Ishikawa (cell line): ENCODE measurements at regions not wholly inside any gene's neighbourhood (a gene's known extent, or its start where the extent isn't known, plus 50 kb on each side); places are given as distances from the start of the nearest gene placed in this dataset.
A peak's percentile ranks its signal among the peaks of the same experiment; 100 is the strongest.

Source experiments
- CEBPB ChIP-seq: IDR thresholded peaks from 2 replicates; pipeline ENCODE4 v1.6.1; 2012
- CREB1 ChIP-seq: IDR thresholded peaks from 2 replicates; pipeline ENCODE4 v1.6.1; 2012; ENCODE audit warnings: low read depth
- EGR1 ChIP-seq: IDR thresholded peaks from 2 replicates; pipeline ENCODE4 v1.6.1; 2012
- EP300 ChIP-seq: IDR thresholded peaks from 2 replicates; pipeline ENCODE4 v1.6.1; 2012; ENCODE audit warnings: borderline replicate concordance
- FOXM1 ChIP-seq: IDR thresholded peaks from 2 replicates; pipeline ENCODE4 v1.6.1; 2012; ENCODE audit warnings: low read depth, borderline replicate concordance
- NFIC ChIP-seq: IDR thresholded peaks from 2 replicates; pipeline ENCODE4 v1.6.1; 2012
- RAD21 ChIP-seq: IDR thresholded peaks from 2 replicates; pipeline ENCODE4 v1.6.1; 2012; ENCODE audit warnings: low read depth
- TAF1 ChIP-seq: IDR thresholded peaks from 2 replicates; pipeline ENCODE4 v1.6.1; 2012; ENCODE audit warnings: low read depth, mild to moderate bottlenecking
- TCF12 ChIP-seq: IDR thresholded peaks from 2 replicates; pipeline ENCODE4 v1.6.1; 2012; ENCODE audit warnings: low read depth
- TEAD4 ChIP-seq: IDR thresholded peaks from 2 replicates; pipeline ENCODE4 v1.6.1; 2012
- YY1 ChIP-seq: IDR thresholded peaks from 2 replicates; pipeline ENCODE4 v1.6.1; 2012; ENCODE audit warnings: low read depth
- ZBTB7A ChIP-seq: IDR thresholded peaks from 2 replicates; pipeline ENCODE4 v1.6.1; 2012; ENCODE audit warnings: low read depth
- TF ChIP-seq, protein P1 (sequence below): IDR thresholded peaks from 2 replicates; pipeline ENCODE4 v1.6.1; 2012
- TF ChIP-seq, protein P2 (sequence below): IDR thresholded peaks from 2 replicates; pipeline ENCODE4 v1.6.1; 2012; ENCODE audit warnings: low read depth, mild to moderate bottlenecking
- TF ChIP-seq, protein P3 (sequence below): IDR thresholded peaks from 2 replicates; pipeline ENCODE4 v1.6.1; 2012

GRCh38 chr2:239820836-239821693 lies 204.1 kb downstream of the NDUFA10 start:
- TF ChIP-seq, protein P1, sequence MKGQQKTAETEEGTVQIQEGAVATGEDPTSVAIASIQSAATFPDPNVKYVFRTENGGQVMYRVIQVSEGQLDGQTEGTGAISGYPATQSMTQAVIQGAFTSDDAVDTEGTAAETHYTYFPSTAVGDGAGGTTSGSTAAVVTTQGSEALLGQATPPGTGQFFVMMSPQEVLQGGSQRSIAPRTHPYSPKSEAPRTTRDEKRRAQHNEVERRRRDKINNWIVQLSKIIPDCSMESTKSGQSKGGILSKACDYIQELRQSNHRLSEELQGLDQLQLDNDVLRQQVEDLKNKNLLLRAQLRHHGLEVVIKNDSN, result 0 out of 2 replicates have a peak, but pooled peaks have one; percentile 25
- TF ChIP-seq TCF12, result no peak

DNA sequence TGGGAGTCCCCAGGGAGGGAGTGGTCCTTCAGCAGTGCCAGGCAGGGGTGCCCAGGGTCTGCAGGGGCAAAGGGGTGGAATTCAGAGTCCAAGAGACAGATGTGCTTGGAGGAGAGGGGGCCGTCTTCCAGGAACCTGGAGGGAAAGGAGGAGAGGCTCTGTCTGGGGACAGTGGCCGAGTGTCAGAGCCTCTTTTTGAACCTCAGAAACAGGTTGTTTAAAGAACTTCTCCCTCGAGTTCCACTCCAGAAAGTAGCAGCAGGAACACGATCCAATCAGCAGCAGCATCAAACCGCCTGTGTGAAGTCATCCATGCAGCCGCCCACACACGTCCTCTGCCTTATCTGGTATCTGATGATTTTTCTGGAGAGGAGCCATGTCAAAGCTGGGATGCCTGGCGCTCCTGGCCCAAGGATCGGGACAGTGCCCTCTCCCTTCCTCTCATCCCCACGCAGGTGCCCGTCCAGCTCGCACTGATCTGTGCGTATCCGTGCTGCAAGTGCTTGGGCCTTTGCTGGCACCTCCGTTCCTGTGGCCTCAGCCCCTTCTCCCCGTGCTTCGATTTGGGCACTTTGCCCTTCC lies 205.1 kb downstream of the NDUFA10 start:
- TF ChIP-seq EGR1, result peak; percentile 44
- no peak for TF ChIP-seq ZBTB7A

- no peak for TF ChIP-seq RAD21
These were observed 205.8 kb downstream of the NDUFA10 start for GRCh38 chr2:239819091-239819973.

GRCh38 chr2:239818531-239819011 lies 206.6 kb downstream of the NDUFA10 start:
- TF ChIP-seq, protein P2, sequence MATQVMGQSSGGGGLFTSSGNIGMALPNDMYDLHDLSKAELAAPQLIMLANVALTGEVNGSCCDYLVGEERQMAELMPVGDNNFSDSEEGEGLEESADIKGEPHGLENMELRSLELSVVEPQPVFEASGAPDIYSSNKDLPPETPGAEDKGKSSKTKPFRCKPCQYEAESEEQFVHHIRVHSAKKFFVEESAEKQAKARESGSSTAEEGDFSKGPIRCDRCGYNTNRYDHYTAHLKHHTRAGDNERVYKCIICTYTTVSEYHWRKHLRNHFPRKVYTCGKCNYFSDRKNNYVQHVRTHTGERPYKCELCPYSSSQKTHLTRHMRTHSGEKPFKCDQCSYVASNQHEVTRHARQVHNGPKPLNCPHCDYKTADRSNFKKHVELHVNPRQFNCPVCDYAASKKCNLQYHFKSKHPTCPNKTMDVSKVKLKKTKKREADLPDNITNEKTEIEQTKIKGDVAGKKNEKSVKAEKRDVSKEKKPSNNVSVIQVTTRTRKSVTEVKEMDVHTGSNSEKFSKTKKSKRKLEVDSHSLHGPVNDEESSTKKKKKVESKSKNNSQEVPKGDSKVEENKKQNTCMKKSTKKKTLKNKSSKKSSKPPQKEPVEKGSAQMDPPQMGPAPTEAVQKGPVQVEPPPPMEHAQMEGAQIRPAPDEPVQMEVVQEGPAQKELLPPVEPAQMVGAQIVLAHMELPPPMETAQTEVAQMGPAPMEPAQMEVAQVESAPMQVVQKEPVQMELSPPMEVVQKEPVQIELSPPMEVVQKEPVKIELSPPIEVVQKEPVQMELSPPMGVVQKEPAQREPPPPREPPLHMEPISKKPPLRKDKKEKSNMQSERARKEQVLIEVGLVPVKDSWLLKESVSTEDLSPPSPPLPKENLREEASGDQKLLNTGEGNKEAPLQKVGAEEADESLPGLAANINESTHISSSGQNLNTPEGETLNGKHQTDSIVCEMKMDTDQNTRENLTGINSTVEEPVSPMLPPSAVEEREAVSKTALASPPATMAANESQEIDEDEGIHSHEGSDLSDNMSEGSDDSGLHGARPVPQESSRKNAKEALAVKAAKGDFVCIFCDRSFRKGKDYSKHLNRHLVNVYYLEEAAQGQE, result no peak
- TF ChIP-seq ZBTB7A (no peak), YY1 (no peak), TAF1 (no peak), CREB1 (no peak), EGR1 (no peak), TCF12 (no peak), FOXM1 (no peak), RAD21 (no peak), TEAD4 (no peak), CEBPB (no peak), NFIC (no peak), EP300 (no peak)
- TF ChIP-seq, protein P1, result no peak
- TF ChIP-seq, protein P3, sequence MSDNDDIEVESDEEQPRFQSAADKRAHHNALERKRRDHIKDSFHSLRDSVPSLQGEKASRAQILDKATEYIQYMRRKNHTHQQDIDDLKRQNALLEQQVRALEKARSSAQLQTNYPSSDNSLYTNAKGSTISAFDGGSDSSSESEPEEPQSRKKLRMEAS, result no peak

DNA sequence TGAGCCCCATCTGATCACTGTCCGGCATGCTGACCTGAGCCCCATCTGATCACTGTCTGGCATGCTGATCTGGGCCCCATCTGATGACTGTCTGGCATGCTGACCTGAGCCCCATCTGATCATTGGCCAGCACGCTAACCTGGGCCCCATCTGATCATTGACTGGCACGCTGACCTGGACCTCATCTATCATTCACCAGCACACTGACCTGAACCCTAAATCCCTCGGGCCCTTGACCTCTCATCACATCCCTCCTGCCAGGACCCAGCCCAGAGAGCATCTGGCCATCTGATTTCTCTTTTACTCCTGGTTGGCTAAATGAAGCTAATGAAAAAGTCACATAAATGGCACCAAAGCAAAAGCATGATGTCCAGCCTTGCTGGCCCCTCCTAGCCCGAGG lies 207.1 kb downstream of the NDUFA10 start:
- TF ChIP-seq TCF12 (no peak), CREB1 (no peak), ZBTB7A (no peak), EGR1 (no peak)
- TF ChIP-seq, protein P2, result no peak
- TF ChIP-seq, protein P3, result no peak
